ENCODE measurements at regions not wholly inside any gene's neighbourhood (a gene's known extent, or its start where the extent isn't known, plus 50 kb on each side); places are given as distances from the start of the nearest gene placed in this dataset.

DNA sequence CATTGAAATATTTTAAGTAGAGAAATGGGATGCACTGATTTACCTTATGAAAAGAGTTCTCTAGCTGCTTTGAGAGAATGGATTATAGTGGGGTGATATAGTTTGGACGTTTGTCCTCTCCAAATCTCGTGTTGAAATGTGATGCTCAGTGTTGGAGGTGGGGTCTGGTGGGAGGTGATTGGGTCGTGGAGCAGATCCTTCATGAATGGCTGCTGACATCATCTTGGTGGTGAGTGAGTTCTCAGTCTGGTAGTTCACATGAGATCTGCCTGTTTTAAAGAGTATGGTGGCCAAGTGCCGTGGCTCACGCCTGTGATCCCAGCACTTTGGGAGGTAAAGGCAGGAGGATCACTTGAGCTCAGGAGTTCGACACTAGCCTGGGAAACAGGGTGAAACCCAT is 58.7 kb upstream of the SH3RF3 start:
- no peak for DNase-seq

- DNase-seq = no peak
These were observed 59.4 kb upstream of the SH3RF3 start for GRCh38 chr2:109069331-109070194.

DNA sequence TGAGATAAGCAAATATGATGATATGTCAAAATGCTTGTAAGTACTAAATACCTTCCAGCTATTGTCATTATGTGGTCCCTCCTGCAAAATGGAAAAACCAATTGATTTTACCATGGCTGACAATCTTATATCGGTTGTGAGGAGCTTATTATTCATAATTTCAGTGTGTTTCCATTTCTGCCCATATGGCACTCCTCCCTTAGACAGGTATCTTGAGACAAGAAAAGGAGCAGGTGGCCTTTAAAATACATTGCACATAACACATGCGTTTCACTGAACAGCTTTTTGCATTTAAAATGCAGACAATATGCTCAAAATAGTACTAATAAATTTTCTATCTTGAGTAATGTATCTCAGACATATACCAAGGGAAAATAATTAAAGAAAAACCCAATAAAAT is 60.2 kb upstream of the SH3RF3 start:
- DNase-seq = no peak

DNA sequence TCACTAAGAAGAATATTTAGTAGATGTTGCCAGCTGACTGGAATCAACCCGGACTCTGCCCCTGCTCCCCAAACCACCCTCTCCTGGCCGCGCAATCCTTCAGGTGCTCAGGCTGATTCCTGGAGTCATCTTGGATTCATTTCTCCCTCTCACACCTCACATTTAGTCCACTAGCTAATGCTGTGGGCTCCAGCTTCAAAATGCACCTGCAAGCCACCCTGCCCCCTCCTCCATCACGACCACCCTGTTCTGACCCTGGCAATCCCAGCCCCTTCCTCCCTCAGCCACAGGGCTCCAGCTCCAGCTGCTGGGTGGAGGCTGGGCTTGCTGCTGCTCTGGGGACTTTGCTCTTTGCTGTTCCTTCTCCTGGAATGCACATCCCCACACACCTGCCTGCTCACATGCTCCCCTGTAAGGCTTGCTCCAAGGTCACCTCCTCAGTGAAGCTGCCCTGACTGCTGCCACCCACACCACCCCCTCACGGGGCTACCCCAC is 61.3 kb upstream of the SH3RF3 start:
- DNase-seq = no peak

- no peak for DNase-seq
These were observed 61.9 kb upstream of the SH3RF3 start for GRCh38 chr2:109066917-109067597.

- DNase-seq = no peak
These were observed 62.5 kb upstream of the SH3RF3 start for GRCh38 chr2:109066501-109066900.

GRCh38 chr2:109065391-109065734 is 63.6 kb upstream of the SH3RF3 start:
- no peak for DNase-seq

- no peak for DNase-seq
These were observed 64.2 kb upstream of the SH3RF3 start for GRCh38 chr2:109064660-109065390.

GRCh38 chr2:109062859-109063700 is 65.9 kb upstream of the SH3RF3 start:
- DNase-seq = no peak

- DNase-seq = no peak
These were observed 66.7 kb upstream of the SH3RF3 start for GRCh38 chr2:109062145-109062858.

- no peak for DNase-seq
These were observed 67.3 kb upstream of the SH3RF3 start for GRCh38 chr2:109061736-109062135.

- DNase-seq = no peak
These were observed 68.5 kb upstream of the SH3RF3 start for GRCh38 chr2:109060496-109060895.

DNA sequence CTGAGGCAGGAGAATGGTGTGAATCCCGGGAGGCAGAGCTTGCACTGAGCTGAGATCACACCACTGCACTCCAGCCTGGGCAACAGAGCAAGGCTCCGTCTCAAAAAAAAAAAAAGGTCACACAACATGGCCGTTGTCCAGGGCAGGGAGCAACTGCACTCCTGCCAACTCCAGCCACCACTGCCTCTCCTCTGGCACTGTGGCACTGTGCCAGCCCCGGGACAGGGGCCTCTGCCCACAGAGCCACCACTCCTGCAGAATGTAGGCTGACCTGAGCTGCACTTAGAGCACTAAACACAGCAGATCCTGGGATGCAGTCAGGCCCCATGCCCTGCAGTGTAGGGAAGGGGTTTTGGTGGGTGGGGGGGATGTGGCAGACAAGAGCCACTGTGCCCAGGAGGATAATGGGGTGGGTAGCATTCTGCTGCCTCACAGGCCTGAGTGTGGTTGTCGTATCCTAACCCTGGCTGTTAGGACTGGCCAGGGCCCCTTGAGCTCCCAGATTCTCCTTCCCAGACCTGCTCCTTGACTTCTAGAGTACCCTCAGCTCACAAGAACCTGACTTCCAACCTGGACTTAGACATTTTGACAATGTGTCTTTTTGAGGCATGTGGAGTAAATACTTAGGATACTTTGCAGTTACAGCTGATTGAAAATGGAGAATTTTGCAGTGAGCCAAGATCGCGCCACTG is 69.4 kb upstream of the SH3RF3 start:
- DNase-seq = no peak

GRCh38 chr2:109058802-109059201 is 69.8 kb upstream of the EDAR start:
- no peak for DNase-seq

DNA sequence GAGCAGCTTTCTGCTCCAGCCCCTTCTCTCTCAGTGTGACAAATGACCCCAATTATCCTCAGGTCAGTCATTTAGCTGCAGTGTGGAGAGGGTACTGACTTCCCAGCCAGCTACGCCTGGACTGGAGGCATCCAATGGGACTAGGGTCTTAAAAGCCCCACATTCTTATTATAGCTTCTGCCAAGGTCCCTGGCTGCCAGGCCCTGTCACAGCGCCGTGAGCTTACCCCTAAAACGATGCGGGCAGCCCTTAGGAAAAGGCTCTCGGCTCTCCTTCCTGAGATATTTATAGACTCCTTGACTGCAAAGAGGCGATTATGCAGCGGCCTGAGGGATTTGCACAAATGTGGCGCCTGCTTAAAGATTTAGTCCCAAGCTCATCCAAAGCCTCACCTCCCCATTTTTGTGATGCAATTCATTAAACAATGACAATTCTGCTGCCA is 69.2 kb upstream of the EDAR start:
- no peak for DNase-seq

GRCh38 chr2:109057686-109058085 is 68.7 kb upstream of the EDAR start:
- no peak for DNase-seq

GRCh38 chr2:109055435-109055834 is 66.4 kb upstream of the EDAR start:
- no peak for DNase-seq

DNA sequence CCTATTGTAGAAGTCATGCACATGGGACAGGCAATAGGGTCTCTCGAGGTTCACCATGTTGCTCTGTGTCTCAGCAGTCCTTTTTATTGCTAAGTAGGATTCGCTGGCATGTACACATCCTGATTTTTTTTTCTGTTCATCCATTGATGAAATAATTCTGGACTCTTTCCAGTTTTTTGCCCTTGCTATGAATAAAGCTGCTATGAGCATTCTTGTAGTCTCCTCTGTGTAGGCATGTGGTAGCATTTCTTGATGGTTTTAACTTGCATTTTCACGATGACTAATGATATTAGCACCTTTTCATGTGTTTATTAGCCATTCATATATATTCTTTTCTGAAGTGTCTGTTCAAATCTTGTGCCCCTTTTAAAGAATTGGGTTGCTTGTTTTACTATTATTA is 65.8 kb upstream of the EDAR start:
- DNase-seq = no peak

DNA sequence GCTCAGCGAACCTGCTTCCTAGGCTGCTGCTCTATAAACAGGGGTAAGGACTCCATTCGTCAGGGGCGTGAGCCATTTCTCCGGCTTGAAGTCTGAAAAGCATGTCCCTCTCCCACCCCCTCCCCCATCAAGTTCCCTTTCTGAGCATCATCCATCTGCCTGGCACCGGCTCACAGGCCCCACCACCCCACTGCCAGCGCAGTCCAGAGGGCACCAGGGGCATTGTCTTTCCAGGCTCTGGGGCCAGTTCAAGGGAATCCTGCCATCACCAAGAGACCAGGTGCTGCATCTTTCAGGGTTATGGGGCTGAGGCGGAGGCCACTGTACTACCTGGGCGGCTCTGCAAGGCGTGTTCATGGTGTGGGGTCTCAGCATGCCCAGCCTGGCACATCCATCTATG is 64.7 kb upstream of the EDAR start:
- DNase-seq = no peak

DNA sequence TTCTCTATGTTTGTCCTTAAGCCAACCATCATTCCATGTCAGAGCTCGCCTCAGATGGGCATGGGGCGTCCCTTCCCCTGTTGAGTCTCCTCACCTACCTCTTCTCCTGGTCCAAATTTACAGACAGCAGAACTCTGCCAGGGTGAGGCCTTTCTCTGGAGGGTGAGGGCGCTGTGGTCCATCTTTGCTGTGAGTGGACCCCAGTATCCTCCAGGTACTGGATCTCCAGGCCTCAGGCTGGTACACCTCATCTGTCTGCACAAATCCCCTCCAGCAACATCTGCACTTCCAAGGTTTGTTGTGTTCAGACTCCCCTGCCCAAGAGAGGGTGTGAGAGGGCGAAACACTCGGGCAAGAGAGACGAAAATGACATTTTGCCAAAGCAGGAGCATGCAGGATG is 63.9 kb upstream of the EDAR start:
- no peak for DNase-seq

DNA sequence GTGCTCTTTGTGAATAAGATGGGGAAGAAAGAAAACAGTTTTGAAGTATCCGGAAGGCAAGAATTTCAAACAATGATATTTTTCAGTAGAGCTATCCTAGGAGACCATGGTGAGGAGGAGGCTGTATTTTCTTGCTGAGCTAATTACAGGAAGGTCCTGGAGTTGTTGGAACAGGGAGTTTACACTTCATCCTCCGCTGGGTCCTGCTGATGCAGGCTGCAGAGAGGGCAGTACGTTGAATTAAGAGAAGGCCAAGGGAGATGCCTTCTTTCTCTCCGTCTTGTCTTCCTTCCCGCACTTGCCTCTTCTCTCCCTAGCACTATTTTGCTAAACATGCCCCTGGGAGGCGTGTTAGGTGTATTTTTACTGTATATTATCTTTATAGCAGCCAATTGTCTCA is 60.0 kb upstream of the EDAR start:
- DNase-seq = no peak

Data from inflammatory macrophage treated with lipopolysaccharide for 4 hours (primary cell).